ENCODE measurements at regions not wholly inside any gene's neighbourhood (a gene's known extent, or its start where the extent isn't known, plus 50 kb on each side); places are given as distances from the start of the nearest gene placed in this dataset.

- ChIA-PET CTCF (interaction anchor here (0.5 kb wide), 1 partner anchor 8 kb away, joined by 3 read pairs; no protein-coding TSS in a partner anchor), POLR2A (ENCODE audit: unreplicated experiment) (no interaction called here)
- H3K27me3 ChIP-seq (ENCODE audit: insufficient read depth, low read depth) = peaks cover 85% of the 10 kb centered on the region
- no TSS peak for BruUV-seq (replicated peaks)
- no peak overlapping the region for H3K4me2 ChIP-seq
- intact Hi-C loops (cut with micrococcal nuclease; ENCODE audit: unreplicated experiment) = no loop called here
- H3F3A ChIP-seq (ENCODE audit: insufficient read depth, low read depth) = no peaks in the 10 kb centered on the region
- no peak for DNase-seq
- H3K36me3 ChIP-seq (ENCODE audit: low read depth) = no peaks in the 10 kb centered on the region
- no peaks in the 10 kb centered on the region for H3K79me2 ChIP-seq (ENCODE audit: low read depth)
- no peaks in the 10 kb centered on the region for H3K4me1 ChIP-seq (replicated peaks; ENCODE audit: insufficient read depth)
- no peak overlapping the region for H2AFZ ChIP-seq
- TF ChIP-seq, protein P1, sequence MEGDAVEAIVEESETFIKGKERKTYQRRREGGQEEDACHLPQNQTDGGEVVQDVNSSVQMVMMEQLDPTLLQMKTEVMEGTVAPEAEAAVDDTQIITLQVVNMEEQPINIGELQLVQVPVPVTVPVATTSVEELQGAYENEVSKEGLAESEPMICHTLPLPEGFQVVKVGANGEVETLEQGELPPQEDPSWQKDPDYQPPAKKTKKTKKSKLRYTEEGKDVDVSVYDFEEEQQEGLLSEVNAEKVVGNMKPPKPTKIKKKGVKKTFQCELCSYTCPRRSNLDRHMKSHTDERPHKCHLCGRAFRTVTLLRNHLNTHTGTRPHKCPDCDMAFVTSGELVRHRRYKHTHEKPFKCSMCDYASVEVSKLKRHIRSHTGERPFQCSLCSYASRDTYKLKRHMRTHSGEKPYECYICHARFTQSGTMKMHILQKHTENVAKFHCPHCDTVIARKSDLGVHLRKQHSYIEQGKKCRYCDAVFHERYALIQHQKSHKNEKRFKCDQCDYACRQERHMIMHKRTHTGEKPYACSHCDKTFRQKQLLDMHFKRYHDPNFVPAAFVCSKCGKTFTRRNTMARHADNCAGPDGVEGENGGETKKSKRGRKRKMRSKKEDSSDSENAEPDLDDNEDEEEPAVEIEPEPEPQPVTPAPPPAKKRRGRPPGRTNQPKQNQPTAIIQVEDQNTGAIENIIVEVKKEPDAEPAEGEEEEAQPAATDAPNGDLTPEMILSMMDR (conservative IDR thresholded peaks at IDR 0.05) = no peak
- TF ChIP-seq EZH2 (IDR thresholded peaks at IDR 0.05; ENCODE audit: low read depth) = no peak
- H3K4me3 ChIP-seq = no peak overlapping the region
- no peaks in the 10 kb centered on the region for H4K20me1 ChIP-seq (ENCODE audit: insufficient read depth)
- no peak overlapping the region for H3K27ac ChIP-seq
- no peaks in the 10 kb centered on the region for H3K9me2 ChIP-seq (ENCODE audit: insufficient read depth)
- no peaks in the 10 kb centered on the region for H3K9me3 ChIP-seq (ENCODE audit: insufficient read depth, low read depth)
Observed at GRCh38 chr1:11418056-11418455, 60.9 kb upstream of the DISP3 start.

DNA sequence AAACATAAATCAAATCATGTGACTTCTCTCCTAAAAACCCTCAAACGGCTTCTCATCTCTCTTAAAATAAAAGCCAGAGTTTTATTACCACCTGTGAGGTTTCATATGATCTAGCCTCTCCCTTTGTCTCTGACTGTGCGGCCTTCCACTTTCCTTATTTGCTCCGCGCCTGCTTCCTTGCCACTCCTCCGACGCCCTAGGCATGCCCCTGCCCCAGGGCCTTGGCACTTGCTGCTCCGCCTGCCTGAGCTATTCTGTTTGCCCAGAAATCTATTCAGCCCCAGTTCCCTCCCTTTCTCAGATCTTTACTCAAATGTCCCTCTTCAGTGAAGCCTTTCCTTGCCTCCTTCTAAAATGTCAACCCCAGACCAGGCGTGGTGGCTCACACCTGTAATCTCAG, 57.5 kb upstream of the DISP3 start:
- CTCF ChIA-PET = no interaction called here
- no peak overlapping the region for H3K4me2 ChIP-seq

GRCh38 chr1:11422686-11423085, 56.3 kb upstream of the DISP3 start:
- no peak overlapping the region for H3K27ac ChIP-seq
- BruUV-seq (replicated peaks) = no TSS peak
- DNase-seq = no peak
- POLR2A ChIA-PET (ENCODE audit: unreplicated experiment) = no interaction called here
- no peaks in the 10 kb centered on the region for H3F3A ChIP-seq (ENCODE audit: insufficient read depth, low read depth)
- H3K9me3 ChIP-seq (ENCODE audit: insufficient read depth, low read depth) = no peaks in the 10 kb centered on the region
- H3K9me2 ChIP-seq (ENCODE audit: insufficient read depth) = no peaks in the 10 kb centered on the region
- no peak overlapping the region for H3K4me3 ChIP-seq
- H4K20me1 ChIP-seq (ENCODE audit: insufficient read depth) = no peaks in the 10 kb centered on the region
- peaks cover 86% of the 10 kb centered on the region for H3K27me3 ChIP-seq (ENCODE audit: insufficient read depth, low read depth)
- no peaks in the 10 kb centered on the region for H3K36me3 ChIP-seq (ENCODE audit: low read depth)
- CTCF ChIA-PET = no interaction called here
- TF ChIP-seq EZH2 (IDR thresholded peaks at IDR 0.05; ENCODE audit: low read depth) = no peak
- TF ChIP-seq, protein P1 (conservative IDR thresholded peaks at IDR 0.05) = no peak
- H3K4me1 ChIP-seq (replicated peaks; ENCODE audit: insufficient read depth) = no peaks in the 10 kb centered on the region
- H2AFZ ChIP-seq = no peak overlapping the region
- intact Hi-C loops (cut with micrococcal nuclease; ENCODE audit: unreplicated experiment) = no loop called here
- no peaks in the 10 kb centered on the region for H3K79me2 ChIP-seq (ENCODE audit: low read depth)
- no peak overlapping the region for H3K4me2 ChIP-seq

More for the DNA sequence above, 57.5 kb upstream of the DISP3 start:
- intact Hi-C loops (cut with micrococcal nuclease; ENCODE audit: unreplicated experiment) = no loop called here
- Histone ChIP-seq H2AFZ (no peak overlapping the region), H3K36me3 (ENCODE audit: low read depth) (no peaks in the 10 kb centered on the region), H3F3A (ENCODE audit: insufficient read depth, low read depth) (no peaks in the 10 kb centered on the region), H3K4me1 (replicated peaks; ENCODE audit: insufficient read depth) (no peaks in the 10 kb centered on the region), H3K9me2 (ENCODE audit: insufficient read depth) (no peaks in the 10 kb centered on the region), H4K20me1 (ENCODE audit: insufficient read depth) (no peaks in the 10 kb centered on the region), H3K9me3 (ENCODE audit: insufficient read depth, low read depth) (no peaks in the 10 kb centered on the region), H3K27me3 (ENCODE audit: insufficient read depth, low read depth) (peaks cover 90% of the 10 kb centered on the region), H3K79me2 (ENCODE audit: low read depth) (no peaks in the 10 kb centered on the region), H3K27ac (no peak overlapping the region), H3K4me3 (no peak overlapping the region)
- no TSS peak for BruUV-seq (replicated peaks)
- TF ChIP-seq EZH2 (IDR thresholded peaks at IDR 0.05; ENCODE audit: low read depth) = no peak
- TF ChIP-seq, protein P1 (conservative IDR thresholded peaks at IDR 0.05) = no peak
- no peak for DNase-seq
- POLR2A ChIA-PET (ENCODE audit: unreplicated experiment) = no interaction called here

All from PC-9 (cell line).